SK-N-SH (cell line): ENCODE measurements at regions not wholly inside any gene's neighbourhood (a gene's known extent, or its start where the extent isn't known, plus 50 kb on each side); places are given as distances from the start of the nearest gene placed in this dataset.

ENCODE experiments used
- POLR2AphosphoS5 ChIP-seq: IDR thresholded peaks from 2 replicates; pipeline ENCODE4 v1.6.1; 2012; ENCODE audit warnings: low read depth, low read length
- YY1 ChIP-seq: IDR thresholded peaks from 2 replicates; pipeline ENCODE4 v1.4.0; 2012; ENCODE audit warnings: low read depth, mild to moderate bottlenecking

GRCh38 chr13:78004821-78005220 is 86.2 kb upstream of the EDNRB start:
- no peak for TF ChIP-seq YY1
- no peak for TF ChIP-seq POLR2AphosphoS5
